ENCODE measurements at regions not wholly inside any gene's neighbourhood (a gene's known extent, or its start where the extent isn't known, plus 50 kb on each side); places are given as distances from the start of the nearest gene placed in this dataset.

DNA sequence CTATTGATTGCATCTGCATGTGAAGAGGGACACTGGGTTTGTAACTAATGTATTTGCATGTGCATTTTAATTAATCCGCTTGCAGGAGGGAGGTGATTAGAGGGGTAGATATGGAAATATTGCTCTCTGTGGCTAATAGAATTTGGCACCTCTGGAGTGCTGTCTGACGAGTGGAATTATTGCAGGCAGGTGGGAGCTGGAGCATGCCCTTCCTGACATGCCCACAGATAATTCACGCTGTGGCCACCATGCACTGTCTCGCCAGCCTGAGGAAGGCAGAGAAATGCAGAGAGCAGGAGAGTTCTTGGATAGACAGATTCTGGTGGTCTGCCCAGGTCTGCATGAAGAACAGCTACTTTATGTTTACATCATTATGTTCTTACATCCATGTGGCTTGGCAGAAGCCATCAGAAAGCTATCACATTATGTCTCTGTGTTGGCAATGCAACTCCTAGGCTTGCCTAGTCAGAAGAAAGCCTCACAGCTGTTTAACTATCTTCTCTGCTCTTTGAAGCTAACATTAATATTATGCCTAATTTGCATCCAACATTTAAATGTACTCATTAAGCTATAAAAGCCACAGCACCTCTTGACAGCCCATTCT is 89.4 kb upstream of the DRD2 start:
- TF ChIP-seq, protein P1, sequence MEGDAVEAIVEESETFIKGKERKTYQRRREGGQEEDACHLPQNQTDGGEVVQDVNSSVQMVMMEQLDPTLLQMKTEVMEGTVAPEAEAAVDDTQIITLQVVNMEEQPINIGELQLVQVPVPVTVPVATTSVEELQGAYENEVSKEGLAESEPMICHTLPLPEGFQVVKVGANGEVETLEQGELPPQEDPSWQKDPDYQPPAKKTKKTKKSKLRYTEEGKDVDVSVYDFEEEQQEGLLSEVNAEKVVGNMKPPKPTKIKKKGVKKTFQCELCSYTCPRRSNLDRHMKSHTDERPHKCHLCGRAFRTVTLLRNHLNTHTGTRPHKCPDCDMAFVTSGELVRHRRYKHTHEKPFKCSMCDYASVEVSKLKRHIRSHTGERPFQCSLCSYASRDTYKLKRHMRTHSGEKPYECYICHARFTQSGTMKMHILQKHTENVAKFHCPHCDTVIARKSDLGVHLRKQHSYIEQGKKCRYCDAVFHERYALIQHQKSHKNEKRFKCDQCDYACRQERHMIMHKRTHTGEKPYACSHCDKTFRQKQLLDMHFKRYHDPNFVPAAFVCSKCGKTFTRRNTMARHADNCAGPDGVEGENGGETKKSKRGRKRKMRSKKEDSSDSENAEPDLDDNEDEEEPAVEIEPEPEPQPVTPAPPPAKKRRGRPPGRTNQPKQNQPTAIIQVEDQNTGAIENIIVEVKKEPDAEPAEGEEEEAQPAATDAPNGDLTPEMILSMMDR (IDR thresholded peaks at IDR 0.05): no peak
- no peak for TF ChIP-seq POLR2A (IDR thresholded peaks at IDR 0.05)

Data from vagina (tissue), 2 donors.